ENCODE measurements at regions not wholly inside any gene's neighbourhood (a gene's known extent, or its start where the extent isn't known, plus 50 kb on each side); places are given as distances from the start of the nearest gene placed in this dataset.

GRCh38 chr3:152096280-152096906 lies 172.3 kb upstream of the MBNL1 start:
- DNase-seq (ENCODE audit: low read depth in 2 of 3, low spot score in 2 of 3): no peak

GRCh38 chr3:152097120-152097519 lies 171.6 kb upstream of the MBNL1 start:
- DNase-seq (ENCODE audit: low read depth in 2 of 3, low spot score in 2 of 3): no peak

- no peak for DNase-seq (ENCODE audit: low read depth in 2 of 3, low spot score in 2 of 3)
Observed at GRCh38 chr3:152097770-152098169, 171.0 kb upstream of the MBNL1 start.

GRCh38 chr3:152100491-152101132 lies 168.1 kb upstream of the MBNL1 start:
- DNase-seq (ENCODE audit: low read depth in 2 of 3, low spot score in 2 of 3): no peak

GRCh38 chr3:152102410-152102809 lies 166.3 kb upstream of the MBNL1 start:
- DNase-seq (ENCODE audit: low read depth in 2 of 3, low spot score in 2 of 3): no peak

GRCh38 chr3:152103257-152103656 lies 165.5 kb upstream of the MBNL1 start:
- no peak for DNase-seq (ENCODE audit: low read depth in 2 of 3, low spot score in 2 of 3)

GRCh38 chr3:152104847-152105415 lies 163.8 kb upstream of the MBNL1 start:
- DNase-seq (ENCODE audit: low read depth in 2 of 3, low spot score in 2 of 3): no peak

- DNase-seq (ENCODE audit: low read depth in 2 of 3, low spot score in 2 of 3): no peak
Observed at GRCh38 chr3:152105446-152105845, 163.3 kb upstream of the MBNL1 start.

GRCh38 chr3:152109038-152109437 lies 159.7 kb upstream of the MBNL1 start:
- DNase-seq (ENCODE audit: low read depth in 2 of 3, low spot score in 2 of 3): no peak

- DNase-seq (ENCODE audit: low read depth in 2 of 3, low spot score in 2 of 3): no peak
Observed at GRCh38 chr3:152113413-152113812, 155.3 kb upstream of the MBNL1 start.

GRCh38 chr3:152113992-152114651 lies 154.6 kb upstream of the MBNL1 start:
- no peak for DNase-seq (ENCODE audit: low read depth in 2 of 3, low spot score in 2 of 3)

- DNase-seq (ENCODE audit: low read depth in 2 of 3, low spot score in 2 of 3): no peak
Observed at GRCh38 chr3:152120601-152121269, 148.0 kb upstream of the MBNL1 start.

- no peak for DNase-seq (ENCODE audit: low read depth in 2 of 3, low spot score in 2 of 3)
Observed at GRCh38 chr3:152121270-152121636, 147.5 kb upstream of the MBNL1 start.

GRCh38 chr3:152122851-152123250 lies 145.9 kb upstream of the MBNL1 start:
- no peak for DNase-seq (ENCODE audit: low read depth in 2 of 3, low spot score in 2 of 3)

GRCh38 chr3:152123457-152123856 lies 145.3 kb upstream of the MBNL1 start:
- no peak for DNase-seq (ENCODE audit: low read depth in 2 of 3, low spot score in 2 of 3)

- DNase-seq (ENCODE audit: low read depth in 2 of 3, low spot score in 2 of 3): no peak
Observed at GRCh38 chr3:152126260-152126659, 142.5 kb upstream of the MBNL1 start.

GRCh38 chr3:152127058-152127457 lies 141.7 kb upstream of the MBNL1 start:
- no peak for DNase-seq (ENCODE audit: low read depth in 2 of 3, low spot score in 2 of 3)

GRCh38 chr3:152128356-152128755 lies 140.4 kb upstream of the MBNL1 start:
- no peak for DNase-seq (ENCODE audit: low read depth in 2 of 3, low spot score in 2 of 3)

GRCh38 chr3:152139651-152140050 lies 129.1 kb upstream of the MBNL1 start:
- DNase-seq (ENCODE audit: low read depth in 2 of 3, low spot score in 2 of 3): no peak

- no peak for DNase-seq (ENCODE audit: low read depth in 2 of 3, low spot score in 2 of 3)
Observed at GRCh38 chr3:152146461-152146860, 122.3 kb upstream of the MBNL1 start.

- no peak for DNase-seq (ENCODE audit: low read depth in 2 of 3, low spot score in 2 of 3)
Observed at GRCh38 chr3:152147748-152148147, 121.0 kb upstream of the MBNL1 start.

- no peak for DNase-seq (ENCODE audit: low read depth in 2 of 3, low spot score in 2 of 3)
Observed at GRCh38 chr3:152148579-152148978, 120.2 kb upstream of the MBNL1 start.

All from activated CD8-positive, alpha-beta memory T cell treated with anti-CD3 and anti-CD28 coated beads for 48 hours (primary cell).